ENCODE measurements at regions not wholly inside any gene's neighbourhood (a gene's known extent, or its start where the extent isn't known, plus 50 kb on each side); places are given as distances from the start of the nearest gene placed in this dataset.

DNA sequence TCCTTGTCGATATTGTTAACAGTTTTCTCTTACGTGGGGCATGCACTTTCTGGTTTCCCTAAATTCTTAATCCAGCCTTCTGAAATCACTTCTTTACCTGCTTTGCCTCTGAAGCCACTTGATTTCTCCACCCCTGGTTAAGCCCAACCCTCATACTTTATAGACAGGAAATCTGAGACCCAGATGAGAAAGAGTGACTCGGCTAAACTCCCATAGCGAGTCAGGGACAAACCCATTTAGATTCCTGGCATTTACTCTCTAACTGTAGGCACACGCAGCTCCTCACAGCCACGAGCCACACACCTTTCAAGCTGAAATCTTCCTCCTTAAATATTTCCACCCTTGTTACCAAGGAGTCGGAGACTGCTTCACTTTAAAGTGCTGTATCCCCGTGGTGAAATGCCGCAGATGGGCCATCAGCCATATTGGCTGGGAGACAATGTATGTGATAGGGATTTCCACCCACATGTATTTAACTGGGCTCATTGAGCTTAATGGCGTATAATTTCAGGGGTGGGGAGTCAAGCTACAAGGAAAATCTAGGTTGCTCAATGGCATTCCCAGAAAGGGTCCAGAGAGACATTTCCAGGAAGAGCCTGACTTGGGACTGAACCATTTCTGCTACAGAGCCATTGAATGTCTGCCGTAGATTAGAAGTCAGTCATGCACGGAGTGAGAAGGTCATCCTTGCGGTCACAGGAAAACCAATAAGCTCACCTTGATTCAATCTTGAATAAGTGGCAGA lies 49.9 kb upstream of the GRK3 start:
- DNase-seq (ENCODE audit: low read depth in 1 of 2, low spot score in 1 of 2): no peak
